ENCODE measurements at regions not wholly inside any gene's neighbourhood (a gene's known extent, or its start where the extent isn't known, plus 50 kb on each side); places are given as distances from the start of the nearest gene placed in this dataset.

GRCh38 chr5:135694012-135694411 is 115.2 kb upstream of the CXCL14 start:
- TF ChIP-seq, protein P1, sequence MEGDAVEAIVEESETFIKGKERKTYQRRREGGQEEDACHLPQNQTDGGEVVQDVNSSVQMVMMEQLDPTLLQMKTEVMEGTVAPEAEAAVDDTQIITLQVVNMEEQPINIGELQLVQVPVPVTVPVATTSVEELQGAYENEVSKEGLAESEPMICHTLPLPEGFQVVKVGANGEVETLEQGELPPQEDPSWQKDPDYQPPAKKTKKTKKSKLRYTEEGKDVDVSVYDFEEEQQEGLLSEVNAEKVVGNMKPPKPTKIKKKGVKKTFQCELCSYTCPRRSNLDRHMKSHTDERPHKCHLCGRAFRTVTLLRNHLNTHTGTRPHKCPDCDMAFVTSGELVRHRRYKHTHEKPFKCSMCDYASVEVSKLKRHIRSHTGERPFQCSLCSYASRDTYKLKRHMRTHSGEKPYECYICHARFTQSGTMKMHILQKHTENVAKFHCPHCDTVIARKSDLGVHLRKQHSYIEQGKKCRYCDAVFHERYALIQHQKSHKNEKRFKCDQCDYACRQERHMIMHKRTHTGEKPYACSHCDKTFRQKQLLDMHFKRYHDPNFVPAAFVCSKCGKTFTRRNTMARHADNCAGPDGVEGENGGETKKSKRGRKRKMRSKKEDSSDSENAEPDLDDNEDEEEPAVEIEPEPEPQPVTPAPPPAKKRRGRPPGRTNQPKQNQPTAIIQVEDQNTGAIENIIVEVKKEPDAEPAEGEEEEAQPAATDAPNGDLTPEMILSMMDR (IDR thresholded peaks at IDR 0.05), result no peak
- no peak for TF ChIP-seq POLR2A (IDR thresholded peaks at IDR 0.05)
